Body of pancreas (tissue), 4 donors: ENCODE measurements at regions not wholly inside any gene's neighbourhood (a gene's known extent, or its start where the extent isn't known, plus 50 kb on each side); places are given as distances from the start of the nearest gene placed in this dataset.

Source experiments
- ATAC-seq: fragments of 150-250 bp; one replicate; pipeline ENCODE4 v1.9.1; 2016
- DNase-seq, 4 donors: peaks; one replicate each; pipeline ENCODE4 v3.0.0-alpha.2; 2019
- H3K27ac ChIP-seq, 4 donors: fragments of 200-600 bp; sonication (generic); 1 replicate in 3 of 4; 2 replicates in 1 of 4; pipeline versions ENCODE4 v1.5.1 to v1.6.1; 2016 to 2019; ENCODE audit warnings: mild to moderate bottlenecking in 1 of 4, mixed read lengths in 1 of 4, moderate library complexity in 1 of 4
- H3K27me3 ChIP-seq, 2 donors: fragments of 200-600 bp; sonication (generic); one replicate each; pipeline ENCODE4 v1.6.0; 2016; ENCODE audit warnings: mild to moderate bottlenecking in 1 of 2
- H3K36me3 ChIP-seq, 2 donors: fragments of 200-600 bp; sonication (generic); replicated peaks in 1 of 2; 2 replicates each; pipeline ENCODE4 v1.5.1; 2016; ENCODE audit warnings: low read depth in 2 of 2; ENCODE audit not compliant: insufficient read depth in 1 of 2
- H3K4me1 ChIP-seq: fragments of 200-600 bp; sonication (generic); one replicate; pipeline ENCODE4 v1.6.0; 2016
- H3K4me3 ChIP-seq, 2 donors: fragments of 200-600 bp; sonication (generic); 1 replicate in 1 of 2; 2 replicates in 1 of 2; pipeline ENCODE4 v1.5.1; 2016 to 2019
- H3K9me3 ChIP-seq, 3 donors: fragments of 200-600 bp; sonication (generic); 1 replicate in 2 of 3; 2 replicates in 1 of 3; pipeline ENCODE4 v1.5.1; 2016
- CTCF ChIP-seq, 7 experiments: fragments of 450-650 bp in 4 of 7; fragments of 200-600 bp in 3 of 7; sonication (generic) in 3 of 7; IDR thresholded peaks; one replicate each; pipeline ENCODE4 v1.5.1; 2016 to 2019; ENCODE audit warnings: antibody characterized with exemption in 7 of 7
- POLR2A ChIP-seq, 3 donors: fragments of 450-650 bp; IDR thresholded peaks; one replicate each; pipeline ENCODE4 v1.6.1; 2016; ENCODE audit warnings: antibody characterized with exemption in 3 of 3, mild to moderate bottlenecking in 2 of 3
- WGBS, 2 donors: methylation state at CpG; one replicate each; pipeline ENCODE4 v1.1.5; 2017; 5-methylcytosine and 5-hydroxymethylcytosine counted together
- intact Hi-C: fragments of 100-400 bp; cut with DNase I; formaldehyde crosslinking; loops from one replicate; pipeline ENCODE4 v1.15.1; 2023

- Histone ChIP-seq H3K36me3 (no peaks in the 10 kb centered on the region), H3K4me3 (no peak overlapping the region), H3K27me3 (no peaks in the 10 kb centered on the region), H3K4me1 (peaks cover 82% of the 10 kb centered on the region), H3K9me3 (no peaks in the 10 kb centered on the region), H3K27ac (no peak overlapping the region)
- ATAC-seq (no peak), DNase-seq (no peak)
- 0 to 46% methylated on average over 1 of the region's 1 CpG for WGBS, 2 donors
- intact Hi-C loops = no loop called here
- no peak for TF ChIP-seq CTCF (IDR thresholded peaks at IDR 0.05)
- TF ChIP-seq POLR2A (IDR thresholded peaks at IDR 0.05) = no peak
Measured at GRCh38 chr11:8796941-8797340, 114.0 kb upstream of the AKIP1 start.

- DNase-seq (peak in 1 of 4 donors; percentile 40), ATAC-seq (no peak)
- intact Hi-C loops = no loop called here
- Histone ChIP-seq H3K27ac (peak overlapping the region in 2 of 4 donors; percentile 40 to 48), H3K27me3 (no peaks in the 10 kb centered on the region), H3K36me3 (no peaks in the 10 kb centered on the region), H3K4me3 (no peak overlapping the region), H3K9me3 (no peaks in the 10 kb centered on the region), H3K4me1 (peaks cover 64% of the 10 kb centered on the region)
- 66 to 70% methylated on average over 2 of the region's 2 CpGs for WGBS, 2 donors
- TF ChIP-seq POLR2A (IDR thresholded peaks at IDR 0.05) = no peak
Measured at GRCh38 chr11:8799273-8799672, 111.7 kb upstream of the AKIP1 start.

DNA sequence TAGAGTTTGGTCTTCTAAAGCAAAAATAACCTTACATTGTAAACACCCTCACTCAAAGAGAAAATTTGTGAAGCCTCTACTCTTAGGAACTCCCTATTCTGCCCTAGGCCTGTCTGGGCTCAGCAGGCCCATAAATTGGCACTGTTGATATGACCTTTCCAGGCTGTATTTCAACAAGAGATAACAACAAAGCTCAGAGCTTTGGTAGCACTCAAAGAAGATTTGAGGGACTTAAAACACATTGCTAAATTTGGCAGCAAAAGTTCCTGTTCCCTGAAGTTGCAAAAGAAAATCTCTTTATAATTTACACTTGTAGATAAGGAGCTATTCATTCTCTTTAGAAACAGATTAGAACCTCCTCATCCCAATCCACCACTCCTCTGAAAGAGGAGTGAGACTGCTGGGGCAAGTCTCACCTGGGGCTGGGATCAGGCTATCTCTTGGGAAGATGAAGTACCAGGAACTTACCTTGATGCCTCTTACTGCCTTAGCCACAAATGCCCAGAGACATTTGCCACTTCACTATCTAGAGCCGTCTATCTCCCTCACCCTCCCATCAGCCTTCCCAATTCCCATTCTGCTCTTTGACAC lies 110.4 kb upstream of the AKIP1 start:
- TF ChIP-seq POLR2A (IDR thresholded peaks at IDR 0.05) = no peak
- TF ChIP-seq CTCF (IDR thresholded peaks at IDR 0.05) = no peak
- Histone ChIP-seq H3K27ac (peak overlapping the region in 2 of 4 donors; percentile 10 to 24), H3K36me3 (no peaks in the 10 kb centered on the region), H3K4me1 (peaks cover 62% of the 10 kb centered on the region), H3K4me3 (no peak overlapping the region), H3K9me3 (no peaks in the 10 kb centered on the region), H3K27me3 (no peaks in the 10 kb centered on the region)
- WGBS, 2 donors = 0 to 26% methylated on average over 1 of the region's 1 CpG
- no peak for DNase-seq
- no peak for ATAC-seq
- intact Hi-C loops = loop anchor here (10.0 kb wide), 1 partner anchor 96 kb away; no protein-coding TSS in a partner anchor

- 87 to 96% methylated on average over 9 of the region's 9 CpGs for WGBS, 2 donors
- no peak for TF ChIP-seq POLR2A (IDR thresholded peaks at IDR 0.05)
- TF ChIP-seq CTCF (IDR thresholded peaks at IDR 0.05) = no peak
- Histone ChIP-seq H3K4me3 (no peak overlapping the region), H3K4me1 (peaks cover 62% of the 10 kb centered on the region), H3K9me3 (no peaks in the 10 kb centered on the region), H3K36me3 (no peaks in the 10 kb centered on the region), H3K27ac (peak overlapping the region in 2 of 4 donors; percentile 10 to 24), H3K27me3 (no peaks in the 10 kb centered on the region)
- DNase-seq = no peak
- ATAC-seq = no peak
- intact Hi-C loops = loop anchor here (10.0 kb wide), 1 partner anchor 96 kb away; no protein-coding TSS in a partner anchor
Measured at GRCh38 chr11:8801121-8801520, 109.9 kb upstream of the AKIP1 start.

DNA sequence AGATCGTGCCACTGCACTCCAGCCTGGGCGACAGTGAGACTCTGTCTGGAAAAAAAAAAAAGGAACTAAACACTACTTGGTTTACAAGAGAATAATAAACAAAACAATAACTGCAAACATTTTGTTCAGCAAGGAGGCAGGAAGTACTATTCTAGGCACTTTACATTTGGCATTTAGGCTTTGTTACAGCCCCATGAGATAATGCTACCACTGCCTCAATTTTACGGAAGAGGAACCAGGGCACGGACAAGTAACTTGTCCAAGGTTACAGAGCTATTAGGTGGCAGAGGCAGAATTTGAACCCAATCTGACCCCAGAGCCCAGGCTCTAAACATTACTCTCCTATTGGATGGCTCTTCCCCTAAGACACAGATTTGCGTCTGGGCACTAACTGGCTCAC lies 108.7 kb upstream of the AKIP1 start:
- TF ChIP-seq POLR2A (IDR thresholded peaks at IDR 0.05) = no peak
- no peak for TF ChIP-seq CTCF (IDR thresholded peaks at IDR 0.05)
- Histone ChIP-seq H3K27me3 (no peaks in the 10 kb centered on the region), H3K36me3 (no peaks in the 10 kb centered on the region), H3K9me3 (no peaks in the 10 kb centered on the region), H3K27ac (peak overlapping the region in 1 of 4 donors; percentile 10), H3K4me3 (no peak overlapping the region), H3K4me1 (peaks cover 67% of the 10 kb centered on the region)
- intact Hi-C loops = loop anchor here (10.0 kb wide), 1 partner anchor 97 kb away; no protein-coding TSS in a partner anchor
- 83 to 88% methylated on average over 5 of the region's 5 CpGs for WGBS, 2 donors
- no peak for DNase-seq
- no peak for ATAC-seq
